ENCODE measurements at regions not wholly inside any gene's neighbourhood (a gene's known extent, or its start where the extent isn't known, plus 50 kb on each side); places are given as distances from the start of the nearest gene placed in this dataset.

GRCh38 chr5:60487885-60488442 lies 212.0 kb downstream of the DEPDC1B start:
- no peak for TF ChIP-seq CTCF (IDR thresholded peaks at IDR 0.05)
- TF ChIP-seq POLR2AphosphoS5 (IDR thresholded peaks at IDR 0.05), result no peak
- no peak for TF ChIP-seq POLR2A (IDR thresholded peaks at IDR 0.05)

Measured in transverse colon (tissue), 4 donors.